ENCODE measurements at regions not wholly inside any gene's neighbourhood (a gene's known extent, or its start where the extent isn't known, plus 50 kb on each side); places are given as distances from the start of the nearest gene placed in this dataset.

GRCh38 chr6:18562726-18563125 is 175.6 kb downstream of the RNF144B start:
- DNase-seq (ENCODE audit: low read depth), result no peak
- no peak for TF ChIP-seq CTCF (conservative IDR thresholded peaks at IDR 0.05; ENCODE audit: control insufficient read depth, insufficient read depth, low read depth, low read length)
- no peak overlapping the region for H3K4me3 ChIP-seq (ENCODE audit: control insufficient read depth, low read depth, low read length)

GRCh38 chr6:18564775-18565174 is 177.6 kb downstream of the RNF144B start:
- TF ChIP-seq CTCF (conservative IDR thresholded peaks at IDR 0.05; ENCODE audit: control insufficient read depth, insufficient read depth, low read depth, low read length), result no peak
- no peak overlapping the region for H3K4me3 ChIP-seq (ENCODE audit: control insufficient read depth, low read depth, low read length)
- no peak for DNase-seq (ENCODE audit: low read depth)

GRCh38 chr6:18565231-18565630 is 178.1 kb downstream of the RNF144B start:
- H3K4me3 ChIP-seq (ENCODE audit: control insufficient read depth, low read depth, low read length), result no peak overlapping the region
- no peak for DNase-seq (ENCODE audit: low read depth)
- no peak for TF ChIP-seq CTCF (conservative IDR thresholded peaks at IDR 0.05; ENCODE audit: control insufficient read depth, insufficient read depth, low read depth, low read length)

- DNase-seq (ENCODE audit: low read depth), result no peak
- no peak overlapping the region for H3K4me3 ChIP-seq (ENCODE audit: control insufficient read depth, low read depth, low read length)
- TF ChIP-seq CTCF (conservative IDR thresholded peaks at IDR 0.05; ENCODE audit: control insufficient read depth, insufficient read depth, low read depth, low read length), result no peak
Observed at GRCh38 chr6:18567380-18567779, 180.2 kb downstream of the RNF144B start.

GRCh38 chr6:18577491-18577890 is 190.3 kb downstream of the RNF144B start:
- DNase-seq (ENCODE audit: low read depth), result no peak
- TF ChIP-seq CTCF (conservative IDR thresholded peaks at IDR 0.05; ENCODE audit: control insufficient read depth, insufficient read depth, low read depth, low read length), result no peak
- no peak overlapping the region for H3K4me3 ChIP-seq (ENCODE audit: control insufficient read depth, low read depth, low read length)

- no peak for TF ChIP-seq CTCF (conservative IDR thresholded peaks at IDR 0.05; ENCODE audit: control insufficient read depth, insufficient read depth, low read depth, low read length)
- no peak for DNase-seq (ENCODE audit: low read depth)
- no peak overlapping the region for H3K4me3 ChIP-seq (ENCODE audit: control insufficient read depth, low read depth, low read length)
Observed at GRCh38 chr6:18579166-18579565, 192.0 kb downstream of the RNF144B start.

- TF ChIP-seq CTCF (conservative IDR thresholded peaks at IDR 0.05; ENCODE audit: control insufficient read depth, insufficient read depth, low read depth, low read length), result no peak
- no peak overlapping the region for H3K4me3 ChIP-seq (ENCODE audit: control insufficient read depth, low read depth, low read length)
- DNase-seq (ENCODE audit: low read depth), result no peak
Observed at GRCh38 chr6:18579869-18580268, 192.7 kb downstream of the RNF144B start.

Measured in fibroblast of mammary gland (primary cell).